ENCODE measurements at regions not wholly inside any gene's neighbourhood (a gene's known extent, or its start where the extent isn't known, plus 50 kb on each side); places are given as distances from the start of the nearest gene placed in this dataset.

DNA sequence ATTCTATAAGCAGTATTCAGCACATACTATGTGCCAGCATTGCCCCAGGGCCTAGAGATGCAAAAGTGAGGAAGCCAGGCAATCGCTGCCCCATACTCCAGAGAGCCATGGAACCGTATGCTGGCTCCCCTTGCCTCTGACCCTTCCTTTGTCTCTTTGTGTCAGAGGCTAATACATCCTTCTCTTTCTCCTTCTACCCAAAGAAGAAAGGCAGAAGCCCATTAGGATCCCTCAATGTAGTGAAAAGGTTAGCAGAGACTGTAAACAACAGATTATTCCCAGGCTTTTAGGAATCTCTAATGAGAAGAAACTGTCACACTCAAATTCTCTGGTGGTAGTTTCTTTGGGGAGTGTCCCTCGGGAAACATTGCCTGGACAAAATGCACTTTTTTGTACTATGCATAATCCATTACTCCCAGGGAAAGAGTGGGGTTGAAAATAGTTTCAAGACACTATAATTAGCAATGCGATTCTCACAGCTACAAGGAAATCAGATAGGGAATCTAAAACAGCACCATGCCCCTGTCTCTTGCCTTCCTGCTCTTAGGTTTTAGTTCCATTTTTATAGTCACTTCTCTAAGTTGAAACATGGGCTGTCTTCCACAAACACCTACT, 325.2 kb upstream of the CNR1 start:
- no peaks in the 10 kb centered on the region for H3K4me1 ChIP-seq (ENCODE audit: insufficient read depth, low read length)
- no peak overlapping the region for H3K9ac ChIP-seq (ENCODE audit: low read depth, low read length)
- H3K36me3 ChIP-seq (ENCODE audit: insufficient read depth, low read length): no peaks in the 10 kb centered on the region
- H3K9me3 ChIP-seq (ENCODE audit: control insufficient read depth, insufficient read depth, low read length): no peaks in the 10 kb centered on the region; the same call in 1 of the 2 replicates

DNA sequence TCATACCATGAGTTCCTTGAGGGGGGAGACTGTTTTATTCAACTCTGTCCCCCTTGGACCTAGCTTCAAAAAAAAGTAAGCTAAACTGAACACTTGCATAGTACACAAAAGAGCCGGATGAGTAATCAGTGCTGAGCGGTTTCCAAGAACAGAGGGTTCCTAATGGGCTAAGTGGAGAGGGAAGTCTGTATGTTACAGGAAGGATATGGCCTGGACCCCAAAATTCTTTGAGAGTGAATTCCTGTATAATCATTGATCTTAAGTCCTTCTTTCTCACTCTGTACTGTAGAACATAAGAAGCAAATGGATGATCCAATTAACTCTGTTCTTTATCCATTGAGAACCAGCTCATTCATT, 324.7 kb upstream of the CNR1 start:
- H3K36me3 ChIP-seq (ENCODE audit: insufficient read depth, low read length): no peaks in the 10 kb centered on the region
- no peaks in the 10 kb centered on the region for H3K4me1 ChIP-seq (ENCODE audit: insufficient read depth, low read length)
- H3K9me3 ChIP-seq (ENCODE audit: control insufficient read depth, insufficient read depth, low read length): no peaks in the 10 kb centered on the region; the same call in 1 of the 2 replicates
- H3K9ac ChIP-seq (ENCODE audit: low read depth, low read length): no peak overlapping the region

DNA sequence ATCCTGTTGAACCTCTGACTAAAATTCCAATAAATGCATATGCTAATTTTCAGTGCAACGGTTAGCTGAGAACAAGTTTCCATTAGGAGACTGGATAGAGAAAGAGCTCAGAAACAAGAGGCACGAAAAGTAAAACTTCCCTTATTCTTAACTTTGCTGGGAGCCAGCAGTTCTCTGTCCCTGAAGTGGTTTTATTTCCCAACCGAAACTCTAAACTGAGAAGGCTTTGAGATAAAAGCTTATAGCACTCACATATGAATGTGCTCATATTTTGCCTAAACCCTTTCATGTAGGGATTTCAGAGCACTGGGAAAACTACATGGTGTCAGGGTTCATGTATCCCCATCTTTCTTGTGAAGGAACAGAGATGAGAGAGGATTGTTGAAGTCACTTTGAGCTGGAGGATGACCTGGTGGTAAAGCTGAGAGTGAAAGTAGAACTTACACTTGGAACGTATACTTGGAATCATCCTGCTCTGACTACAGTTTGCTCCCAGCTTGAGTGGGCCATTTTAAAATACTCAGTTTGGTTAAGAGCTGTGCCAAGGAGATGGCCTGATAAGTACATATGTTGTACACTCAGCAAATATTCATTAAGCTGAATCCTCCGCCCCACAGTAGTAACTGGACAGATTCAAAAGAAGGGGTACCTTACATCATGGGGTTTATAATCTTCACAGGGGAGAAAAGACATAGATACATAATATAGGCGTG, 324.2 kb upstream of the CNR1 start:
- H3K9ac ChIP-seq (ENCODE audit: low read depth, low read length): no peak overlapping the region
- H3K36me3 ChIP-seq (ENCODE audit: insufficient read depth, low read length): no peaks in the 10 kb centered on the region
- H3K9me3 ChIP-seq (ENCODE audit: control insufficient read depth, insufficient read depth, low read length): no peaks in the 10 kb centered on the region; the same call in 1 of the 2 replicates
- no peaks in the 10 kb centered on the region for H3K4me1 ChIP-seq (ENCODE audit: insufficient read depth, low read length)

DNA sequence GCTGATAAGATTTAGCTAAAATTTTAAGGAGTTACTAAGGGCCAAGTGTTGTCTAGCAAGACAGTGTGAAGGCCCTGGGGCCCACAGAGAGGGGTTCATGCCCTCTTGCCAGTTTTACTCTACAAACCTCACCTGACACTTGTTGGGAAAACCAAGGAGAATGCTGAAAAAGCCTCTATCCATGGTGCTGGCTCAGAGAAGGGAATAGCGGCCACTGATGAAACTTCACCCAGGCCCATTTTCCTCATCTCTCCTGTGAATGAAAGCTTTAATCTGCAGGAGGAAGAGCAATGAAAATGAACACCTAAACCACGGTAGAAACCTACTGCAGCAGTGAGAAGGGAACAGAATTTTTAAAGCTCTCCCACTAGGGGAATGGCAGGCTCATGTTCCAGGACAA, 317.3 kb upstream of the CNR1 start:
- H3K36me3 ChIP-seq (ENCODE audit: insufficient read depth, low read length): no peaks in the 10 kb centered on the region
- H3K9ac ChIP-seq (ENCODE audit: low read depth, low read length): no peak overlapping the region
- no peaks in the 10 kb centered on the region for H3K9me3 ChIP-seq (ENCODE audit: control insufficient read depth, insufficient read depth, low read length)
- H3K4me1 ChIP-seq (ENCODE audit: insufficient read depth, low read length): no peaks in the 10 kb centered on the region

DNA sequence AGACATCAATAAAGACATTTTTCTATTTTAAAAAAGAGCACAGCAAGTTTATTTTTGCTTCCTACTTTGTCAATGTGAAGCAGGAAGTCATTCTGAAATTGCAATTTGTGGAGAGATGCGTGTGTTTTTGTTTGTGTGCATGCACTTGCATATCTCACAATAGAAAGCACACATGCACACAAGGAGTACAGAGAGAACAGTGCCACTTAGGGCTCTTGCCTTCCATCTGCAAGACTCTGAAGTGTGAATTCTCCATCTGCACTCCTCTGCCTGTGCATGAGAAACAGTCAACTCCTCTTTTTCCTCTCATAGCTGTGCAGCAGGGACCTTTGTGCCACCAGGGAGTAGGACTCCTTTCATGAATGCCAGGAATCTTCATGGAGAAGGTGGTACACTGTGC, 316.3 kb upstream of the CNR1 start:
- no peaks in the 10 kb centered on the region for H3K4me1 ChIP-seq (ENCODE audit: insufficient read depth, low read length)
- no peaks in the 10 kb centered on the region for H3K36me3 ChIP-seq (ENCODE audit: insufficient read depth, low read length)
- H3K9me3 ChIP-seq (ENCODE audit: control insufficient read depth, insufficient read depth, low read length): peaks cover 7% of the 10 kb centered on the region; the same call in 1 of the 2 replicates
- no peak overlapping the region for H3K9ac ChIP-seq (ENCODE audit: low read depth, low read length)

DNA sequence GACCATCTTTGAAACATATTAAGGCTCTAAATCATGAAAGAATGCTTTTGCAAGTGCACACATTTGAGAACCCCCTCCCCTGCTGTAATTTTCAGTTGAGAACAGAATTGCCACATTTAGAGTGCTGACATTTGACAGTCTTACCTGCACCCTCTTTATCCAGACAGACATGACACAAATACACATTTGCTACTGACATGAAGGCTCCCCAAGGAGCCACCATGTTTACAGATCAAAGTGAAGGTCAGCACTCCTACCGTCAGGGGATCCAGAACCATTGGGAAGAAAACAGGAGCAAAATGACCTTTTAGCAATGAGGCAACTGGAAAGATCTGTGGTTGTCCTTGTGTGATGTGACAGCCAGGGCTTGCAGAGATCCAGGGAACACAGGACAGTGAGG, 315.4 kb upstream of the CNR1 start:
- H3K36me3 ChIP-seq (ENCODE audit: insufficient read depth, low read length): no peaks in the 10 kb centered on the region
- H3K9ac ChIP-seq (ENCODE audit: low read depth, low read length): no peak overlapping the region
- peaks cover 8% of the 10 kb centered on the region; the same call in 1 of the 2 replicates for H3K9me3 ChIP-seq (ENCODE audit: control insufficient read depth, insufficient read depth, low read length)
- H3K4me1 ChIP-seq (ENCODE audit: insufficient read depth, low read length): no peaks in the 10 kb centered on the region

DNA sequence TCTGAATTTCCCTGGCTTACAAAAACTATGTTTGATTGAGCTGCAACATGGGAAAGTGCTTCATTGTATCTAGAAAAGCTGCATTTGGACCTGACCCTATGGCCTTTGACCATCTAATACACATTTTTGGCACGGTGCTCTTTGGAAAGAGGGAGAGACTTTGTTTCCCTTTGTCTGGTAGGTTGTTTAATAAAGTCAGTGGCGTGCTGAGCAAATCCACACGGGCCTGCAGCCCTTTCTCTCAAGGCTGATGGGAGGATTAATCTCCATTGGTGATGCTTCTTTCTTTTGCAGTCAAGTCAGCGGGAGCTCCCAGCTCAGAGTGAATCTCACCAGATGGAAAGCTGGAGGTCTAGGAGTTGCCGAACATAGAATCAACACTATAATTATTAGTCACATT, 314.7 kb upstream of the CNR1 start:
- Histone ChIP-seq H3K36me3 (ENCODE audit: insufficient read depth, low read length) (no peaks in the 10 kb centered on the region), H3K4me1 (ENCODE audit: insufficient read depth, low read length) (no peaks in the 10 kb centered on the region), H3K9me3 (ENCODE audit: control insufficient read depth, insufficient read depth, low read length) (peaks cover 8% of the 10 kb centered on the region; the same call in 1 of the 2 replicates), H3K9ac (ENCODE audit: low read depth, low read length) (no peak overlapping the region)

DNA sequence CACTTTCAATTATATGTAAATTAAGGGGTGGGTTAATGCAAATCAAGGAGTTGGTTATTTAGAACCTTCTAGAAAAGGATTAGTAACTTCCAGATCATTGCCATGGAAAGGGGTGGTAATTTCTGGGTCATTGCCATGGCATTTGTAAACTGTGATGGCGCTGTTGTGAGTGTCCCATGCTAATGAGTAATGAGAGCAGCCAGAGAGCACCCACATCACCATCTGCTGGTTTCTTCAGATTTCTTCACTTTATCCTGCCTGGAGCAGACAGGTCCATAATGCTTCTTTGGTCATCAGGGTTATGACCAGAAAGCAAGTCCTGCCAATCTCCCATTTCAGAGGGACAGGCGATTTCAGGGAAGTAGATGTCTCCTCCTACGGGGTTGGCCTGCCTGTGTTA, 311.3 kb upstream of the CNR1 start:
- Histone ChIP-seq H3K4me1 (ENCODE audit: insufficient read depth, low read length) (no peaks in the 10 kb centered on the region), H3K36me3 (ENCODE audit: insufficient read depth, low read length) (no peaks in the 10 kb centered on the region), H3K9me3 (ENCODE audit: control insufficient read depth, insufficient read depth, low read length) (peaks cover 8% of the 10 kb centered on the region; the same call in 1 of the 2 replicates), H3K9ac (ENCODE audit: low read depth, low read length) (no peak overlapping the region)

DNA sequence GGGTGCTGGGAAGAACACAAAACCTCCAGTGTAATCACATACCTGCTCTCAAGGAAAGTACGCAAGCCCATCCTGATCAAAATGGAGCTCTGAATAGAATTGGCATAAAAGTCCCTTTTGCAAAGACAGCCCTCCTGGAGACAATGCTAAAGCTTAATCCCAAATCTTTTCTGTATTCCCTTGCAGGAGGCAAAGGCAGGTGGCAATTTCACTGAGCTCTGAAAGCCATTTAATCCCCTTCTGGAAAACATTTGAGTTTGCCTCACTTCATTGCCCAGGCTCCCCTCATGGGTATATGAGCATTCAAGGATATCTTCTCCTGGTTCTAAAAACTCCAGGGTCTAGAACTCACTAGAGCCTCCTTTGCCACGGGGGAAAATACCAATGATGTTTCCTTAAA, 310.2 kb upstream of the CNR1 start:
- H3K4me1 ChIP-seq (ENCODE audit: insufficient read depth, low read length): no peaks in the 10 kb centered on the region
- no peak overlapping the region for H3K9ac ChIP-seq (ENCODE audit: low read depth, low read length)
- H3K9me3 ChIP-seq (ENCODE audit: control insufficient read depth, insufficient read depth, low read length): peaks cover 8% of the 10 kb centered on the region; the same call in 1 of the 2 replicates
- H3K36me3 ChIP-seq (ENCODE audit: insufficient read depth, low read length): no peaks in the 10 kb centered on the region

DNA sequence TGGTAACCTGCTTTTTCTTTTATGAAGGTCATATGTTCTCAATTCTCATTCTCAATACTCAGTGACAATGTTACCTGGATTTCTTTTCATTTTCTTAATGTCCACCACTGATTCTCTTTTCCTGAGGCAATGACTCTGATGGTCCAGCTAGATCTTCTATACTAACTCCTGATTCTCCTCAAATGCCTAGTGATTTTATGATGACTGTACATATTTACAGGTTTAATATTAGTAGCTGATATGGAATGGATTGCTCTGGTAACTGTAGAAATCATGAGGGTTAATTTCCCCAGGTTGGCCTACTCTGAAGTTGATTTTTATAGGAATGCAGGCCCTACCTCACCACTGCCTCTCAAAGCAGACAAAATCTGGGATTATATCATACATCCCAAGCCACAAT, 308.6 kb upstream of the CNR1 start:
- Histone ChIP-seq H3K9me3 (ENCODE audit: control insufficient read depth, insufficient read depth, low read length) (peaks cover 8% of the 10 kb centered on the region; the same call in 1 of the 2 replicates), H3K9ac (ENCODE audit: low read depth, low read length) (no peak overlapping the region), H3K36me3 (ENCODE audit: insufficient read depth, low read length) (no peaks in the 10 kb centered on the region), H3K4me1 (ENCODE audit: insufficient read depth, low read length) (no peaks in the 10 kb centered on the region)

DNA sequence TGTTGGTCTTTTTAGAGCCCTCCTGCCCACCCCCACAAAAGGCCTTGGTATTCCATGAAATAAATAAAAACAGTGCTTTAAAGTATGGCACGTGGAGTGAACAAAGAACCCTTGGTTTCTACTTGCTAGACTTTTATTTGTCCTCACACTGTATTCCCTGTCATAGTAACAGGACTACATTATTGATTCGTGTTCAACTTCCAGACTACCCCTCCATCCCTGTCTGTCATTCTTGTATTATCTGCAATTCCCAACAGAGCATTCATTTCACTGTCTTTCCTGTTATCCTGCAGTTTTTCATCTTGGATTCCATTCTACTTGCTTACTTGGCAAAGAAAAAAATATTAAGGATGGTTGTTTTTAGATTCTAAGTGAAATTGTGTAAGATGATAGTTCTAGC, 307.4 kb upstream of the CNR1 start:
- peaks cover 8% of the 10 kb centered on the region; the same call in 1 of the 2 replicates for H3K9me3 ChIP-seq (ENCODE audit: control insufficient read depth, insufficient read depth, low read length)
- no peak overlapping the region for H3K9ac ChIP-seq (ENCODE audit: low read depth, low read length)
- no peaks in the 10 kb centered on the region for H3K36me3 ChIP-seq (ENCODE audit: insufficient read depth, low read length)
- H3K4me1 ChIP-seq (ENCODE audit: insufficient read depth, low read length): no peaks in the 10 kb centered on the region

DNA sequence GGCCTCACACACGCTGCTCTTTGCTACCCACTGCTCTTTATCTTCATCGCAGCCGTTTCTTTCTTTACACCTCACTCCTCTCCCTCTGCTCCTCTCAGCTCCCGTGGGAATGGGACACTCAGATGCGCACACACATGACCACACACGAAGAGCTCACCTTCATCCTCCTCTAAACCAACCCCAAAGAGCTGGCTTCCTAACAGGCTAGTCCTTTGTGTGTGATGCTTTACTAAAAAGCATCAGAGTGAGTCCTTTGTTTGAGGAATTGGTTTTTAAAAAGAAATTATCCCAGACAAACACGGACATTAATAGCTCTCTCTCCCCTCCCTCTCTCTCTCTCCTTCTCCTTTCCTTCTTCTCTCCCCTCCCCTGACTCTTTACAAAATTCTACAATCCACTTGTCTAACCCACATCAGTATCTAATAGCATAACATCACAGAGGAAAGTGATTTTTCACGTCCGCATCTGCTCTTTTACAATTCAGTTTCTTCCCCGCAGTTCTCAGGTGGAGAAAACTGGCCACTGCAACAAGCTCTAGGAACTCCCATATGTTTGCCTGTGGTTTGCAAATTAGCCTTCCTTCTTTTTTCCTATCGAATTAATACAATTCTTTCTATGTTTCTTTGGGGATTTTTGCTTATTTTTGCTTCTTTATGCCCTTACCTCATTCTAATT, 306.8 kb upstream of the CNR1 start:
- Histone ChIP-seq H3K4me1 (ENCODE audit: insufficient read depth, low read length) (no peaks in the 10 kb centered on the region), H3K9ac (ENCODE audit: low read depth, low read length) (no peak overlapping the region), H3K36me3 (ENCODE audit: insufficient read depth, low read length) (no peaks in the 10 kb centered on the region), H3K9me3 (ENCODE audit: control insufficient read depth, insufficient read depth, low read length) (peaks cover 6% of the 10 kb centered on the region; the same call in 1 of the 2 replicates)

DNA sequence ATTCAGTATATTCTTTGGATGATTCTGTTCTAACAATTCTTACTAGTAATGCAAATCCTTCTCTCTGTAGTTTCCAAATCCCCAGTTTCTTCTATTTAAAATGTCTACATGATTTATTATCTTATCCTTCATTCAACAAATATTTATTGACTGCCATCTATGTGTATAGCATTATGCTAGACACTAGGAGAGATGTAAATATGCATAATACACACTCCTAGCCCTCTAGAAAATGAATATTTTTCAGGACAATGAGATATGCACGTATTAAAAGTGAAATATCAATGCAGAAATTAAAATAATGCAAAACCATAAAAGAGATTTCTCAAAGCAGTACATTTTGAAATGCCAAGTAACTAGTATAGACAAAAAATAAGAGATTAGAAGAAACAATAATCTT, 293.5 kb upstream of the CNR1 start:
- H3K4me1 ChIP-seq (ENCODE audit: insufficient read depth, low read length): no peaks in the 10 kb centered on the region
- no peak overlapping the region for H3K9ac ChIP-seq (ENCODE audit: low read depth, low read length)
- no peaks in the 10 kb centered on the region for H3K36me3 ChIP-seq (ENCODE audit: insufficient read depth, low read length)
- H3K9me3 ChIP-seq (ENCODE audit: control insufficient read depth, insufficient read depth, low read length): no peaks in the 10 kb centered on the region

DNA sequence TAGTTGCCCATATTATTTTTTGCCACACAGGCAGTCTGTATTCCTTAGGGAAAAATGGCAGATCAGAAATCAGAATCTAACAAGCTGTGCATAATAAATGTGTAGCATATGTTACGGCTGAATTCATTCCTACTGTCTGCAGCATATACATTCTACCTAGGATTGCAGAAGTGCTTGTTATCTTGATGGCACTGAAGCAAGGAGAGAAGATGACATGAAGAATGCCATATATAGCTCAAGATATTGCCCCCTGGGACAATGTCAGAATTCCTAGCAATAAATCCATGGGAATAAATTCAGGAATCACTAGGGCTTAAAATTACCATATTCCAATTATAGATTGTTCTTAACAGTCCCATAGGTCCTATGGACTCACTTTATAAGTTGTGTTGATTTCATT, 293.0 kb upstream of the CNR1 start:
- no peaks in the 10 kb centered on the region for H3K4me1 ChIP-seq (ENCODE audit: insufficient read depth, low read length)
- H3K36me3 ChIP-seq (ENCODE audit: insufficient read depth, low read length): no peaks in the 10 kb centered on the region
- no peaks in the 10 kb centered on the region for H3K9me3 ChIP-seq (ENCODE audit: control insufficient read depth, insufficient read depth, low read length)
- H3K9ac ChIP-seq (ENCODE audit: low read depth, low read length): no peak overlapping the region

DNA sequence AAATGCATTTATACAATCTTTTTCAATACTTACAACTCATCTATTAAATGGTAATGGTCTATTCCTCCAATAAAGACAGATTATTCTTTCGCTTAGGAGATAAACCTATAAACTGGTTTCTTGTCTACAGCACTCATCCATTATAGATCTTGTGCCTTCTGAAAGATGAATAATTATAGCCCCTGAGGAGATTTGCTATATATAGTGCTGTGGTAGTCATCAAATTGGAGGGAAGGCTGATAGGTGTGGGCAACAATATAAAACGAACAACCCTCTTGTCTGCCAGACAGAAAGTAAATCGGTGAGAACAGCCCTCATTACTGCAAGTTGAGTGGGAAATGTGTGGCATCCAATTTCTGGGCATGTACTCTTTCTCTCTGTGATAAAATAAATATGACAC, 292.5 kb upstream of the CNR1 start:
- no peaks in the 10 kb centered on the region for H3K36me3 ChIP-seq (ENCODE audit: insufficient read depth, low read length)
- no peaks in the 10 kb centered on the region for H3K4me1 ChIP-seq (ENCODE audit: insufficient read depth, low read length)
- no peak overlapping the region for H3K9ac ChIP-seq (ENCODE audit: low read depth, low read length)
- H3K9me3 ChIP-seq (ENCODE audit: control insufficient read depth, insufficient read depth, low read length): no peaks in the 10 kb centered on the region
